HG03378 (cell line): ENCODE measurements at regions not wholly inside any gene's neighbourhood (a gene's known extent, or its start where the extent isn't known, plus 50 kb on each side); places are given as distances from the start of the nearest gene placed in this dataset.

Experiments used
- ATAC-seq: cut with Tn5 transposase; IDR thresholded peaks from one replicate; pipeline ENCODE4 v1.9.1; 2021; ENCODE audit warnings: mild to moderate bottlenecking, moderate library complexity; ENCODE audit not compliant: unreplicated experiment

DNA sequence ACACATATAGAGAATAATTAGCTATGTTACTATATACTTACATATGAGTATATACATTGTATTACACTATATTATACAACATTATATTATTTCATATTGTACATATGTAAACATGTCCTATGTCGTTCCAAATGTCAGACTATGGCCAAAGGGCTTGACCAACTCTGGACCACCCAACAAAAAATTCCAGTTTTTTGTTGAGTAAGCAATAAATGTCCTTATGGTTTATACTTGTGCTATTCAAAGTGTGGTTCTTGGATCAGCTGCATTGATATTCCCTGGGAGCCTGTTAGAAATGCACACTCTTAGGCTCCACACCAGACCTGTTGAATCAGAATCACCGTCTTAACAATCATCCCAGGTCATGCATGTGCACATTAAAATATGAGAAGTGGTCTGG lies 225.4 kb upstream of the ZFP64 start:
- ATAC-seq = no peak

DNA sequence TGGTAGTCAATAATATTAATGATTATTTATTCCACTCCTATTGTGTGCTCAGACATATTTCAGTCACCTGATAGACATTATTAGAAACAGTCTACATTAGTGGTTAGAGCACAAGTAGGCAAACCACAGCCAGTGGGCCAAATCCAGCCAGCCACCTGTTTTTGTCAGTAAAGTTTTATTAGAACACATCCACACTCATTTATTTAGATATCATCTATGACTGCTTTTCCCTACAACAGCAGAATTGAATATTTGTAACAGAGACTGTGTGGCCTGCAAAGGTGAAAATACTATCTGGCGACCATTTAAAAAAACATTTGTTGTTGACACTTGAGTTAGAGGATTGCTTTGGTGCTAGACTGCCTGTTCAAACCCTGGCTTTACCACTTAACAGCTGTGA lies 220.0 kb upstream of the ZFP64 start:
- ATAC-seq = no peak

DNA sequence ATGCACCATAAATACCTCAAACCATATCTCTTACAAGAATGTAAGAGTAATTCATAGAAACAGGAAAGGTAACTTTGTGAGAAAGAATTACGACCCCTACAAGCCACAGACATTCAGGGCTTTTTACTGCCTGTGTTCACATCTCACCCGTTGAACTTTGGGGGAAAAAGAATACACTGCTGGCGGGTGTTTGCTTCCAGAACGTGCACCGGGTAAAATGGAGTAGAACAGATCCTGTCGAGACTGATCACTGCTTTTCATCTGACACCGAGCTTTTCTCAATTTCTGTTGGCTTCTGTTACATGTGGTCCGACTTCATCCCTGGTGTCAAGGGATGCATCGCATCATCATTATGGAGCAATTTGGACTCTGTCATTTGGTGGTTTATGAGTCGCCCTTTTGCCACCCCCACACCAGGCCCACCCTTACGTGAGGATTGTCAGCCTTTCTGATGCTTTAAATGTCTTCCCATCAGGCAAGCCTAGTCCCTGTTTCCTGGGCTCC lies 219.2 kb upstream of the ZFP64 start:
- ATAC-seq = no peak

DNA sequence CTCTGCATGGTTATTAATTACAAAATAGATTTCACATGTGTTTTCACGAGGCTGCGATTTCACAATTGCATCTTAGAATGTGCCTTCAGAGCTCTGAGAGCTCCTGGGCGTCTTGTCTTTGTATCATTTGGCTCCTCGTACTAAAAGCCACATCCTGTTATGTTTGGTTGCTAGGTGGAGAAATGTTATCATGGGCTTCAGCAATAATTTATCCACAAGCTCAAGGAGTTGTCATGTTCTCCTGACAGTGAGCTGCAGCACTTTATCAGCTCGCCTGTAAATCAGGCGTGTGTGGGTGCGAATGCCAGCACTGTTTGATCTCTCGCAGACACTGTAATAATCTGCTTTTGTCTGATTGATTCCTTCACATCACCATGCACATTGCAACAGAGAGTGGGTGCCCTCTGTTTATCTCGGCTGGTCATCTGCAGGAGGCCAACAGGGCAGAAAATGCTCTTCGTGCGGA lies 218.6 kb upstream of the ZFP64 start:
- no peak for ATAC-seq

DNA sequence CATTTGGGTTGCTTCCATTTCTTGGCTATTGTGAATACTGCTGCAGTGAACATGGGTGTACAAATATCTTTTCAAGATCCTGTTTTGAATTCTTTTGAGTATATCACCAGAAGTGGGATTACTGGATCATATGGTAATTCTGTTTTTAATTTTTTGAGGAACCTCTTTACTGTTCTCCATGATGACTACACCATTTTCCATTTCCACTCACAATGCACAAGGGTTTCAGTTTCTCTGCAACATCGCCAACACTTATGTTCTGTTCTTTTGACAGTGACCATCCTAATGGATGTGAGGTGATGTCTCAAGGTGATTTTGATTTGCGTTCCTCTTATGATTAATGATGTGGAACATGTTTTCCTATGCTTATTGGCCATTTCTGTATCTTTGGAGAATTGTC lies 214.4 kb upstream of the ZFP64 start:
- ATAC-seq = no peak

DNA sequence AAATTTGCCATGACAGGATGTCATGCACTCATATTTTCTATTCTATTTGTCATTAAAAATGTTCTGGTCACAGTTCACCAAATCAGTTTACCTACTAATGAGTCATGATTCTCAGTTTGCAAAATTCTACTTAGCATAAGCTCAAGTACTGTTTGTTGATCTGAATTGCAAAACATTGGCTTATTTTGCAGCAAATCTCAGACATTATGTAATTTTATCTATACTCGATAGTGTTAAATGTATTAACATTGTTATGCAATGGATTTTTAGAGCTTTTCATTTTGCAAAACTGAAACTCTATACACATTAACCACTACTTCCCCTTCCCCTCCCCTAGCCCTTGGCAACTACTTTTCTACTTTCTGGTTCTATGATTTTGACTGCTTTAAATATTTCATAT lies 213.8 kb upstream of the ZFP64 start:
- ATAC-seq = peak; percentile 74

DNA sequence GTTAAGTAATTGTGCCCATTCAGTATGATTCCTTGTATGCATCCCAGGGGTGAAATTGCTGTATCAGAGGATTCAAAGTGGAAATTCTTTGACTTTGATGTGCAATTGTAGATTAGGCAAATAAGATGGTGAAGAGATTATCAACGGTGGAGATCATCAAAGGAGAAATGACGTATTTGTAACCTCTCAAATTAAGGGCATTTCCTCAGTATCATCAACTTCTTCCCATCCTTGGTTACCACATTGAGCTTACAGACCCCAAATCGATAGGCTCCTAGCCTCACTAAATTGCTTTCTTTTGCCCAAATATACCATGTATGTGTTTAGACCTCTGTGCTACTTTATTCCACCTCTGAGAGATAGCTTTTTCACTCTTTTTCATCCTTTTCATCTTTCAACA lies 213.1 kb upstream of the ZFP64 start:
- no peak for ATAC-seq

DNA sequence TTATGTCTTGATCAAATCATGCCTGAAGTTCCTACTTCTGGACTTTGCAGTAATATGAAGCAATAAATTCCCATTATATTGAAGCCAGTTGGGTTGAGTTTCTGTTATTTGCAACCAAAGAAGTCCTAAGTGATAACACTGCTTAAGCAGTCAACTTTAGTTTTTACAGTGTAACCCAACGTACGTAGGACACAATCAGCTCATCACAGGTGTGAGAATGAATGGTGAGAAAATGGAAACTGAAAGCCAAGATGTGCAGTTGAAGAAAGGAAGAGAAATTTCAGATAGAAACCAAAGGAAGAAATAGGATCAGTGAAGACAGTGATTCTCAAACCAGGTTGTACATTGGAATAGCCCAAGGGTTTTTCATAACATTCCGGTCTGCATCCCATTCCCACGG lies 211.4 kb upstream of the ZFP64 start:
- ATAC-seq = peak; percentile 60

DNA sequence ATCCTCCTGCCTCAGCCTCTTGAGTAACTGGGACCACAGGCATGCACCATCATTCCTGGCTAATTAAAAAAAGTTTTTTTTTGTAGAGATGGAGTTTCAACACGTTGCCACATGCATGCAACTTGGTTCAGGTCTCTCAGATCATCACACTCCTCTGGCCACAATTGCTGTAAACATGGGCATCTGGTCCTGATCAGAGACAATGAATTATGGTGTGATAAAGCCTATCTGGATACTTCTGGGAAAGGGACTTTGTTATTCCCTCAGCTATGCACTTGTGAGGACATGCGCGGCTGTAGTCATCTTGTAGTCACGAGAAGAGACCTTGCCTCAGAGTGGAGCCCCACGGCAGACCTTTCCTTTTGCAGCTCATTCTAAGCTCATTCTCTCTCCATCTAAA lies 210.9 kb upstream of the ZFP64 start:
- ATAC-seq = no peak

DNA sequence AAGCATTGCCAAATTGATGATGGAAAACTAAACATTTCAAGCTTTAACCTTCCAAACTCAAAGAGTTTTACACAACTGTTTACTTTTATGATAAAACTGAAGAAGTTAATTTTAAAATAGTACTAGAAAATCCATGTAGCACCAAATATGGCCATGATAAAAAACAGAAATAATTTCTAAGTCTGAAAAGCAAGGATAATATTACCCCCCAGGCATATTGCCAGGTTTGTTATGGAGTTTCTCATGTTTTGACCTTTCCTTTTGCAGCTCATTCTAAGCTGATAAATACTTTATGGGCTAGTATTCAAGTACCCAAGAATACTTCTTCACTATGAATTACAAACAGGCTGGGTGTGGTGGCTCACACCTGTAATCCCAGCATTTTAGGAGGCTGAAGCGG lies 209.9 kb upstream of the ZFP64 start:
- ATAC-seq = no peak

DNA sequence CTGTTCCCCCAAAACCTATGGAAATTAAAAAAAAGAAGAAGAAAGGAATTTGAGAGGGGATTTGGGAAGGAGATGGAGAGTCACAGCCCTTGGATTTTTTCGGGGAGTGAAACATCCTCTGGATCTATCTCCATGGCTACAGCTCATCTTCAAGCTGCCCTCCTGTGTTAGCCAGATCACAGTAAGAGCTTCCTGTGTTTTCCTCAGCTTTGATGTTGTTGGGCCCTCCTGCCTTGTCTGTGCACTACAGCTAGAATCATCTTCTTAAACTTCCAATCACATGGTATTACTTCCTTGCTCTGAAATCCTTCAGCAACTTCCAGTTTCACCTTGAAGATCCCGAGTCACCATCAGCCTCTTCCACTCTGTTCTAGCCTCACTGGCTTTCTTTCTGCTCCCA lies 207.8 kb upstream of the ZFP64 start:
- no peak for ATAC-seq

DNA sequence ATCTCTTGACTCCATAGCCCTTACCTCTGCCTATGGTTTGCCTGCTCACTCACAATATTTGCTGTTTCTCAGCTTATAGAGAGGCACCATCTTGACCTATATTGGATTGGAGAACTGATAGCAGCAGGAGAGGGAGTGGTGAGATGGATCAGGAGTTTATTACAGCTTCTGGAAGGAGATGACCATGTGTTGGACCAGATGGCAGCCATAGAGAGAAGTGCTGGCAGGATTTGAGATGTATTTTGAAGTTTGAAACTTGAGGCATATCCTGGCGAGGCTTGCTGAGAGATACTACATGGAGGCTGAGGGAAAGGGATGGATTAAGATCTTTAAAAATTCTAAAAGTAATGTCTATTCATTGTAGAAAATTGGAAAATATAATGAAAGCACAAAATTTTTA lies 198.0 kb upstream of the ZFP64 start:
- no peak for ATAC-seq

DNA sequence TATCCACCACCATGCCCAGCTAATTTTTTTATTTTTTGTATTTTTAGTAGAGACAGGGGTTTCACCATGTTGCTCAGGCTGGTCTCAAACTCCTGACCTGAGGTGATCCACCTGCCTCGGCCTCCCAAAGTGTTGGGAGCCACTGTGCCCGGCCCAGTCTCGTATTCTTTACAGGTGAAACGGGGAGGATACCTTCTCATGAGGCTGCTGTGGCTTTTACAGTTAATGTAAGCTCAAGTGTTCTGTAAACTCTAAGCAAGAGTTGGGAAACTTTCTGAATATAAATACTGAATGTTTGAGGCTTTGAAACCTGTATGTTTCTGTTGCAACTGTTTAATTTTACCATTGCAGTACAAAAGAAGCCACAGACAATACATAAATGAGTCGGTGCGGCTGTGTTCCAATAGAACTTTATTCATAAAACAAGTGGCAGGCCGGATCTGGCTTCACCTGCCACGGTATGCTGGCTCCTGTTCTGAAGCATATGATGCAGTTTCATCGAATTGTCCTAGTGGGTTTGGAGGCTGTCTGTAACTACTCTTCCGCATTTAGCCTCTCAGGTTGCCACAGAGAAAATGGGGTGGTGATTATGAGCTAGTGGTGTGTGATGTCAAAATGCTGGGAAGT lies 192.5 kb upstream of the ZFP64 start:
- no peak for ATAC-seq

DNA sequence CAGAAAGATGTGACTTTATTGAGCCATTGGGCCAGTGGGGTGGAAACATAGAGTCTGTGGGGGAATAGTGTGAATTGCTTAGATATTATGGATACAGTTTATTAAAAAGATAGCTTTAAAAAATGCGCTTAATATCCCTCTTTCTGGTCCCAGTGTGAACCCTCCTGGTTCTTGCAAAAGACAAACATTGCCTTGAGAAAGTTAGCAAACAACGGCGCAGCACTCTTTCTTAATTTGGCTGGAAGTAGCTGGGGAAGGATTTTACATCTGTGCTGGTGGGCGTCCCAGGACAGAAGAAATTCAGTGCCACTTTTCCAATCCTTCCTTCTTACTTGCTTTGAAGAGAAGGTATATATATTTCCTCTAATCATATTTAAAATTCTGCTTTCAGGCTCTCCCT lies 191.4 kb upstream of the ZFP64 start:
- ATAC-seq = no peak

DNA sequence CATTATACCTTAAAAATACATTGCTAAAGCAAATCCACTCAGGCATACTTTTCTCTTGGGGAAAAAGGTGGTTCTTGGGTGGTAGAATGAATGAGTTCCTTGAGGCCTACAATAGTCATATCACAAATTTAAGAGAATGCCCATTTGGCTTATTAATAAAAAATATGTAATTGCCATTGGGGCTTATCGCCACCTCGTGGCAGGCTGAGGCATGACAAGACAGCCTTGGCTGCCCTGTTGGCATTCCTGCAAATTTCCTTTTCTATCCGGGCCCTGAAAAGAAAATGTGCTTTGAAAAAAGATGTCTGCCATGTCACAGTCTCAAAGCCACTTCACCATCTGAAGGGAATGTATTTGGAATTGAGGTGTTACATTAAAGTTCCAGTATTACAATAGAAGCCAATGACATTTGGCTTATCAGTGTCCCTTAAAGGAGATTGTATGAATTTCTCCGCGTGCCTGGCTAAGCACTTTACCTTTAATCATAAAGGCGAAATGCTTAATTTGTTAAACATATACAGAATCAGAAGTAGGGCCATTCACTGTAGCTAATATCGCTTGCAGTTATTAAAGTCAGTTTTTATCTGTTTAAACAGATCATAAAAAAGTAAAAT lies 188.3 kb upstream of the ZFP64 start:
- ATAC-seq = no peak

DNA sequence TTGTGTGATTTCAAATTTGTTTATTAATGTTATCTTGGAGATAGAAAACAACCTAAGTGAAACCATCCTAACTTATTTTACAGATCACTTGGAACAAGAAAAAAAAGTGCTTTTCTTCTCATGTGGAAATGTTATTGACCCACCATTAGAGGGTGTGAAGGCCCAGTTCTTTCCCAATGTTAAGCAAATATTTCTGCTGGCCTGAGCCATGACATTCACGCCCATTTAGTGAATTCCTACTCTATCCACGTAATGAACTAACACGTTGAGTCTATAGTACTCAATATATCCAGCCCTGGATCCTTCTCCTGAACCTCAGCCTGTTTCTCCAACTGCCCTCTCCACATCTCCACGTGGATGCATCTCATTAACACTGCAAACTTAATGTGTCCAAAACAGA lies 180.6 kb upstream of the ZFP64 start:
- no peak for ATAC-seq

DNA sequence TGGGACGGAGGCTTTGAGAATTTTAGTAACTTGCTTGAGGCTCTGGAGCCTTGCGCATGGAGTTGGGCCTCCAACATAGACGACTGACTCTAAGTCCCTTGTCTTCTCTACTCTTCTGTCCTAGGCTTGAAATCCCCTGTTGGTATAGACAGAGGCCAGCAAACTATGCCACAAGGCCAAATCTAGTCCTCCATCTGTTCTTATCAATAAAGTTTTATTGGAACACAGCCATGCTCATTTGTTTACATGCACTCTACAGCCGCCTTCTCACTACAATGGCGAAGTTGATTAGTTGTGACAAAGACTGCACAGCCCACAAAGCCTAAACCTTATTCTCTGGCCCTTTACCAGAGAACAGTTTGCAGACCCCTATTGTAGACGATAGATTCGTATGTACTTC lies 174.1 kb upstream of the ZFP64 start:
- ATAC-seq = no peak

DNA sequence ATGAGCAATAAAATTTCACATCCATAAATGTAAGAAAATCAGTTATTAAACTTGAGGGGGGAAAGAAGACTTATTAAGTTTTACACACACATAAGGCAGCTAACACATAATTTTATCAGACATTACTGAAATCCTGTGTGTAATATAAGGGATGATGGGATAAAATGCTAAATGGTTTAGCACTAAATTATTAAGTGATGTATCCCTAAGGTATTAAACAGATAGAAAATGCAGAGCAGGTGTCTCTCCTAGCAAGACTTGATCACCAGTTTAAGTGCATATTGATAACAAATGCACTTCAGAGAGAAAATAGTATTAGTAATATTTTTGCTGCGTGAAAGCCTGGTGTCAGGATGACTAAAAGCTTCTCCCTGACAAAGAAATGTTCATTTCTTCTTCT lies 172.8 kb upstream of the ZFP64 start:
- ATAC-seq = no peak

DNA sequence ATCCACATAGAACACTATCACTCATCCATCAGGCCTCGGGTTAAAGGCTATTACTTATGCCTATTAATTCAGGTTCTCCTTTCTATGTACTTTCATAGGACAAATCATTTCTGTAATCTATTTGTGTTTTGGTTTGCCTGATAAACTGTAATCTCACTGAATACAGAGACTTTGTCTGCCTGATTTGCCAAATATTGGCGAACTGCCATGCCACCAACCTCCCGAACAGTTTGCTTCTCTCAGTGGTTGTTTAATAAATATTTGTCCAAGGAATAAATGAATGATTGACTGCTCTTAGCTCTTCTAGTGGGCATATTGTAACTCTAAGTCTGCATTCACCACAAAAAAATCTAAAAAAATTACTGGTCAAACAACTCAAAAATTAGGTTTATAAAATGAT lies 170.1 kb upstream of the ZFP64 start:
- no peak for ATAC-seq

DNA sequence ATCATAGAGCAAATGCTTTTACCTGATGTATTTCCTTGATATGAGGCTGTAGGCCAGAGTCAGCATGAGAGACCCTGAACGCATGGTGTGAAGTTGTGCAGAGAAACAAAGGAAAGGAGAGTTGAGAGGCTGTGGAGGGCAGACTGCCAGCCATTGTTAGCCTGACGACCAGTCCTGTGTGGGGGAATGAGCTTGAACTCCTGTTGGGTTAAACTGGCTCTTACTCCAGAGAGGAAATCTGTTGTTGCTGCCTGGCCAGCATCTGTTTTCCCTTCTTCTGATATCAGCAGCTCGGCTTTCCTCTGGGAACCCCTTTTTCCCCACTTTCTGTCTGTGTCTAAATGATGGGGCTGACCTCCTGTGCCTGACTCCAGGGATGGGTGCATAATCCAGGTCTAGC lies 158.2 kb upstream of the ZFP64 start:
- ATAC-seq = no peak

DNA sequence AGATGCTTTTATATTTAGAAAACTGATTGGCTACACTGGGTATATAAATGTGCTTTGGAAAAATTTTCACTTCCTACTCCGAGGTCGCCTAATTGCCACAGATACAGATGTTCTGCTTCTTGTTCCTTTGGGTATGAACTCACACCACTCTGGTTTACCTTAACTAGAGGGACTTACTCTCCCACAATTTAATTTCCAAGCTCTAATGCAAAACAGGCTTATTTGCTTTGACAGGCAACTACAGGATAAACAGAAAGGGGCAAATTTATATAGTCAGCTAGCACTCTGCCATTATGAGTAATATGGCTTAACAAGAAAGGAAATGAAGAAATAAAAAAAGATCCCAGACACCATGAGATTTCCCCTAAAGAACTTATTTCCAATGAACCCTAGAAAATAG lies 156.9 kb upstream of the ZFP64 start:
- no peak for ATAC-seq

DNA sequence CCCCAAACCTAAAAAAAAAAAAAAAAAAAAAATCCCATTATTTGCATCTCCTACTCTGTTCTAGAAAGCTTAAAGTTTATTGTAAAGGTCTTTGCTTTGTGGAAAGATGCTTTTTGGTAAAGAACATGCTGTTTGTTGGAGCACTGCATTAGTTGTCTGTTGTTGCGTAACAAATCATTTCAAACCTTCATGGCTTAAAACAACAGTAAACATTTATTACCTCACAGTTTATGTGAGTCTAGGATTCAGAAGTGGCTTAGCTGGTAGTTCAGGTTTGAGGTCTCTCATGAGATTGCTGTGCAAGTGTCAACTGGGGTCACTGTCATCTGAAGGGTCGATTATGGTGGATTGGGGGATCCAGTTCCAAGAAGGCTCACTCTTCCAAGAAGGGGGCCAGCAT lies 155.2 kb upstream of the ZFP64 start:
- no peak for ATAC-seq

DNA sequence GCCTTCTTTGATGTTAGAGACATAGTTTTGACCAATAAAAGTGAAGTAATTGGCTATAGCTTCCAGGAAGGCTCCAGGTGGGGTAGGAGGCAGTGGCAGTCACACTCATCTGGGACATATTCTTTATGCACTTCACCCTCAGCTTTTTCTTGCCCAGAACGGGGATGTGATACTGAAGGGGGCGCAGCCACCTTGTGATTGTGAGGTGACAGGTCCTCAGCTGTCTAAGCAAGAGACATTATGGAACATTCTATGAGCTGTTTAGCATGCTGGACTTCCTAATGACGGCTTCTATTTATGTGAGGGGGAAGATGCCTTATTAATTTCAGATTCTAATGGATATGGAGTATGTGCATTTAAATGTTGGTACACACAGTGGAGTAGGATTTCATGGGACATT lies 151.3 kb upstream of the ZFP64 start:
- ATAC-seq = no peak
